SU-DHL-6 (cell line): ENCODE measurements at regions not wholly inside any gene's neighbourhood (a gene's known extent, or its start where the extent isn't known, plus 50 kb on each side); places are given as distances from the start of the nearest gene placed in this dataset.

ENCODE experiments used
- EZH2phosphoT487 ChIP-seq: fragments of 200-600 bp; sonication (generic), shearing (Covaris generic); conservative IDR thresholded peaks from 2 replicates; pipeline ENCODE4 v1.6.1; 2018; ENCODE audit warnings: mild to moderate bottlenecking, antibody characterized with exemption, low read length, moderate library complexity, mixed read lengths
- TF ChIP-seq, protein P1 (sequence below): fragments of 200-600 bp; sonication (generic); IDR thresholded peaks from one replicate; pipeline ENCODE4 v1.5.1; 2017; ENCODE audit warnings: antibody characterized with exemption, mild to moderate bottlenecking, low read length, moderate library complexity; ENCODE audit not compliant: insufficient read depth, poor library complexity, severe bottlenecking

DNA sequence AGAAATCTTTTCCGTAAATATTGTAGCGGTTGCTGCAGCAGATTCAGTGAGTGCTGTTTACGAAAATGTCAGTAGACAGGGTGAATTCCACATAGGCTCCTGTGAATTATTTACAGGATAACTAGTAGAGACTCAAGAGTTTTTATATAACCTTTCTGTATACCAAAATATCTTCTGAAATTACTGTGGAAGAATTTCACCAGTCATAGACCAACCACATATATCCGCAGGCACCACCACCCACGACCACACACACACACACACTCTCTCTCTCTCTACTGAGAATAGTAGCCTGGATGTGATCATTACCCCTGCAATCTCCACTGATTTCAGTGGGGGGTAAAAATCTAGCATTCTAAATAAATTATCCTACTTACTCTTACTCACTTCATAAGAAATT lies 341.8 kb downstream of the RBM43 start:
- TF ChIP-seq, protein P1, sequence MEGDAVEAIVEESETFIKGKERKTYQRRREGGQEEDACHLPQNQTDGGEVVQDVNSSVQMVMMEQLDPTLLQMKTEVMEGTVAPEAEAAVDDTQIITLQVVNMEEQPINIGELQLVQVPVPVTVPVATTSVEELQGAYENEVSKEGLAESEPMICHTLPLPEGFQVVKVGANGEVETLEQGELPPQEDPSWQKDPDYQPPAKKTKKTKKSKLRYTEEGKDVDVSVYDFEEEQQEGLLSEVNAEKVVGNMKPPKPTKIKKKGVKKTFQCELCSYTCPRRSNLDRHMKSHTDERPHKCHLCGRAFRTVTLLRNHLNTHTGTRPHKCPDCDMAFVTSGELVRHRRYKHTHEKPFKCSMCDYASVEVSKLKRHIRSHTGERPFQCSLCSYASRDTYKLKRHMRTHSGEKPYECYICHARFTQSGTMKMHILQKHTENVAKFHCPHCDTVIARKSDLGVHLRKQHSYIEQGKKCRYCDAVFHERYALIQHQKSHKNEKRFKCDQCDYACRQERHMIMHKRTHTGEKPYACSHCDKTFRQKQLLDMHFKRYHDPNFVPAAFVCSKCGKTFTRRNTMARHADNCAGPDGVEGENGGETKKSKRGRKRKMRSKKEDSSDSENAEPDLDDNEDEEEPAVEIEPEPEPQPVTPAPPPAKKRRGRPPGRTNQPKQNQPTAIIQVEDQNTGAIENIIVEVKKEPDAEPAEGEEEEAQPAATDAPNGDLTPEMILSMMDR, result no peak
- no peak for TF ChIP-seq EZH2phosphoT487
